ENCODE measurements at regions not wholly inside any gene's neighbourhood (a gene's known extent, or its start where the extent isn't known, plus 50 kb on each side); places are given as distances from the start of the nearest gene placed in this dataset.
A peak's percentile ranks its signal among the peaks of the same experiment; 100 is the strongest.

GRCh38 chr10:10777279-10777678, 240.4 kb upstream of the CELF2 start:
- Histone ChIP-seq H4K20me1 (ENCODE audit: insufficient read depth) (no peaks in the 10 kb centered on the region), H3K27me3 (replicated peaks; ENCODE audit: insufficient read depth) (no peaks in the 10 kb centered on the region), H3K79me2 (ENCODE audit: insufficient read depth) (no peaks in the 10 kb centered on the region), H2AFZ (no peak overlapping the region), H3K4me2 (ENCODE audit: unreplicated experiment) (no peak overlapping the region), H3K4me3 (no peak overlapping the region), H3K36me3 (ENCODE audit: low read depth) (no peaks in the 10 kb centered on the region), H3K4me1 (ENCODE audit: insufficient read depth) (peaks cover 7% of the 10 kb centered on the region; the same call in 1 of the 2 replicates), H3K9me2 (ENCODE audit: insufficient read depth) (no peaks in the 10 kb centered on the region), H3F3A (ENCODE audit: insufficient read depth) (0 out of 2 replicates have a peak, but pooled peaks cover 8% of the 10 kb centered on the region), H3K9me3 (ENCODE audit: low read depth) (no peaks in the 10 kb centered on the region), H3K9ac (no peak overlapping the region), H3K27ac (no peak overlapping the region)
- in situ Hi-C loops (cut with MboI): no loop called here
- 90 to 95% methylated on average over 5 of the region's 5 CpGs for WGBS, 2 experiments (ENCODE audit: low coverage in 1 of 2, low lambda C conversion rate in 2 of 2, missing lambda C conversion rate in 2 of 2)
- DNase-seq: no peak
- TF ChIP-seq EZH2 (IDR thresholded peaks at IDR 0.05; ENCODE audit: insufficient read depth, poor library complexity, severe bottlenecking) (no peak), EZH2phosphoT487 (IDR thresholded peaks at IDR 0.05; ENCODE audit: insufficient read depth, low read depth) (no peak)

- 64 to 67% methylated on average over 5 of the region's 5 CpGs for WGBS, 2 experiments (ENCODE audit: low coverage in 1 of 2, low lambda C conversion rate in 2 of 2, missing lambda C conversion rate in 2 of 2)
- no peak overlapping the region for H3K4me3 ChIP-seq
- H3F3A ChIP-seq (ENCODE audit: insufficient read depth): 0 out of 2 replicates have a peak, but pooled peaks cover 8% of the 10 kb centered on the region
- peaks cover 7% of the 10 kb centered on the region; the same call in 1 of the 2 replicates for H3K4me1 ChIP-seq (ENCODE audit: insufficient read depth)
- H4K20me1 ChIP-seq (ENCODE audit: insufficient read depth): no peaks in the 10 kb centered on the region
- H3K4me2 ChIP-seq (ENCODE audit: unreplicated experiment): no peak overlapping the region
- no peaks in the 10 kb centered on the region for H3K36me3 ChIP-seq (ENCODE audit: low read depth)
- H3K9ac ChIP-seq: no peak overlapping the region
- no peak for DNase-seq
- TF ChIP-seq EZH2 (IDR thresholded peaks at IDR 0.05; ENCODE audit: insufficient read depth, poor library complexity, severe bottlenecking): no peak
- no peak for TF ChIP-seq EZH2phosphoT487 (IDR thresholded peaks at IDR 0.05; ENCODE audit: insufficient read depth, low read depth)
- H3K9me3 ChIP-seq (ENCODE audit: low read depth): no peaks in the 10 kb centered on the region
- no peaks in the 10 kb centered on the region for H3K27me3 ChIP-seq (replicated peaks; ENCODE audit: insufficient read depth)
- H3K9me2 ChIP-seq (ENCODE audit: insufficient read depth): no peaks in the 10 kb centered on the region
- in situ Hi-C loops (cut with MboI): no loop called here
- H3K27ac ChIP-seq: no peak overlapping the region
- no peak overlapping the region for H2AFZ ChIP-seq
- H3K79me2 ChIP-seq (ENCODE audit: insufficient read depth): no peaks in the 10 kb centered on the region
These were observed 239.9 kb upstream of the CELF2 start for GRCh38 chr10:10777723-10778122.

GRCh38 chr10:10778959-10779358, 238.7 kb upstream of the CELF2 start:
- Histone ChIP-seq H3F3A (ENCODE audit: insufficient read depth) (0 out of 2 replicates have a peak, but pooled peaks cover 8% of the 10 kb centered on the region), H4K20me1 (ENCODE audit: insufficient read depth) (no peaks in the 10 kb centered on the region), H3K9me3 (ENCODE audit: low read depth) (no peaks in the 10 kb centered on the region), H3K4me3 (no peak overlapping the region), H3K9me2 (ENCODE audit: insufficient read depth) (no peaks in the 10 kb centered on the region), H3K79me2 (ENCODE audit: insufficient read depth) (no peaks in the 10 kb centered on the region), H3K36me3 (ENCODE audit: low read depth) (no peaks in the 10 kb centered on the region), H3K4me1 (ENCODE audit: insufficient read depth) (peaks cover 7% of the 10 kb centered on the region; the same call in 1 of the 2 replicates), H2AFZ (no peak overlapping the region), H3K27ac (no peak overlapping the region), H3K9ac (no peak overlapping the region), H3K4me2 (ENCODE audit: unreplicated experiment) (no peak overlapping the region), H3K27me3 (replicated peaks; ENCODE audit: insufficient read depth) (no peaks in the 10 kb centered on the region)
- TF ChIP-seq EZH2 (IDR thresholded peaks at IDR 0.05; ENCODE audit: insufficient read depth, poor library complexity, severe bottlenecking) (no peak), EZH2phosphoT487 (IDR thresholded peaks at IDR 0.05; ENCODE audit: insufficient read depth, low read depth) (no peak)
- in situ Hi-C loops (cut with MboI): no loop called here
- DNase-seq: peak; percentile 59
- 79 to 90% methylated on average over 2 of the region's 2 CpGs for WGBS, 2 experiments (ENCODE audit: low coverage in 1 of 2, low lambda C conversion rate in 2 of 2, missing lambda C conversion rate in 2 of 2)

- no peak for DNase-seq
- TF ChIP-seq EZH2phosphoT487 (IDR thresholded peaks at IDR 0.05; ENCODE audit: insufficient read depth, low read depth): no peak
- TF ChIP-seq EZH2 (IDR thresholded peaks at IDR 0.05; ENCODE audit: insufficient read depth, poor library complexity, severe bottlenecking): no peak
- no peak overlapping the region for H3K27ac ChIP-seq
- no peak overlapping the region for H3K9ac ChIP-seq
- in situ Hi-C loops (cut with MboI): no loop called here
- 96 to 97% methylated on average over 3 of the region's 3 CpGs for WGBS, 2 experiments (ENCODE audit: low coverage in 1 of 2, low lambda C conversion rate in 2 of 2, missing lambda C conversion rate in 2 of 2)
- H3K36me3 ChIP-seq (ENCODE audit: low read depth): no peaks in the 10 kb centered on the region
- peaks cover 7% of the 10 kb centered on the region; the same call in 1 of the 2 replicates for H3K4me1 ChIP-seq (ENCODE audit: insufficient read depth)
- no peak overlapping the region for H2AFZ ChIP-seq
- no peak overlapping the region for H3K4me2 ChIP-seq (ENCODE audit: unreplicated experiment)
- no peaks in the 10 kb centered on the region for H3K9me2 ChIP-seq (ENCODE audit: insufficient read depth)
- no peaks in the 10 kb centered on the region for H3K27me3 ChIP-seq (replicated peaks; ENCODE audit: insufficient read depth)
- no peaks in the 10 kb centered on the region for H4K20me1 ChIP-seq (ENCODE audit: insufficient read depth)
- no peaks in the 10 kb centered on the region for H3K79me2 ChIP-seq (ENCODE audit: insufficient read depth)
- no peaks in the 10 kb centered on the region for H3K9me3 ChIP-seq (ENCODE audit: low read depth)
- H3K4me3 ChIP-seq: no peak overlapping the region
- H3F3A ChIP-seq (ENCODE audit: insufficient read depth): 0 out of 2 replicates have a peak, but pooled peaks cover 8% of the 10 kb centered on the region
These were observed 238.2 kb upstream of the CELF2 start for GRCh38 chr10:10779511-10779910.

- 65 to 67% methylated on average over 3 of the region's 3 CpGs for WGBS, 2 experiments (ENCODE audit: low coverage in 1 of 2, low lambda C conversion rate in 2 of 2, missing lambda C conversion rate in 2 of 2)
- H3K4me2 ChIP-seq (ENCODE audit: unreplicated experiment): no peak overlapping the region
- no peaks in the 10 kb centered on the region for H3K9me3 ChIP-seq (ENCODE audit: low read depth)
- no peaks in the 10 kb centered on the region for H4K20me1 ChIP-seq (ENCODE audit: insufficient read depth)
- TF ChIP-seq EZH2 (IDR thresholded peaks at IDR 0.05; ENCODE audit: insufficient read depth, poor library complexity, severe bottlenecking) (no peak), EZH2phosphoT487 (IDR thresholded peaks at IDR 0.05; ENCODE audit: insufficient read depth, low read depth) (no peak)
- H3K79me2 ChIP-seq (ENCODE audit: insufficient read depth): no peaks in the 10 kb centered on the region
- no peak overlapping the region for H3K27ac ChIP-seq
- in situ Hi-C loops (cut with MboI): no loop called here
- no peaks in the 10 kb centered on the region for H3K36me3 ChIP-seq (ENCODE audit: low read depth)
- no peak overlapping the region for H3K9ac ChIP-seq
- peaks cover 18% of the 10 kb centered on the region for H3F3A ChIP-seq (ENCODE audit: insufficient read depth)
- H3K4me1 ChIP-seq (ENCODE audit: insufficient read depth): peaks cover 16% of the 10 kb centered on the region
- H2AFZ ChIP-seq: no peak overlapping the region
- no peaks in the 10 kb centered on the region for H3K27me3 ChIP-seq (replicated peaks; ENCODE audit: insufficient read depth)
- no peaks in the 10 kb centered on the region for H3K9me2 ChIP-seq (ENCODE audit: insufficient read depth)
- H3K4me3 ChIP-seq: no peak overlapping the region
- DNase-seq: peak; percentile 58
These were observed 236.9 kb upstream of the CELF2 start for GRCh38 chr10:10780746-10781145.
